ENCODE measurements at regions not wholly inside any gene's neighbourhood (a gene's known extent, or its start where the extent isn't known, plus 50 kb on each side); places are given as distances from the start of the nearest gene placed in this dataset.

- ChIA-PET POLR2A (no interaction called here), CTCF (no interaction called here)
- no peak overlapping the region for H2AFZ ChIP-seq (ENCODE audit: insufficient read depth, low read depth, low read length, poor library complexity, severe bottlenecking)
- H4K20me1 ChIP-seq (ENCODE audit: control insufficient read depth, insufficient read depth, low read length, poor library complexity, severe bottlenecking), result no peaks in the 10 kb centered on the region
- no peaks in the 10 kb centered on the region for H3K27me3 ChIP-seq (replicated peaks in 1 of 4; ENCODE audit: control extremely low read depth in 1 of 4, control insufficient read depth in 3 of 4, insufficient read depth in 4 of 4, low read length in 3 of 4)
- H3K4me2 ChIP-seq (replicated peaks; ENCODE audit: low read depth, low read length, poor library complexity, severe bottlenecking), result no peak overlapping the region
- H3K4me1 ChIP-seq (ENCODE audit: control insufficient read depth in 2 of 2, insufficient read depth in 2 of 2, low read length in 2 of 2), result no peaks in the 10 kb centered on the region
- intact Hi-C loops (cut with micrococcal nuclease), result no loop called here
- TF ChIP-seq EZH2 (IDR thresholded peaks at IDR 0.05; ENCODE audit: borderline replicate concordance, insufficient read depth, low read depth, low read length, poor library complexity, severe bottlenecking) (no peak), CTCF (IDR thresholded peaks at IDR 0.05) (no peak)
- Mint-ChIP-seq H3K27ac (no peak overlapping the region), H3K9me3 (ENCODE audit: insufficient read depth) (no peaks in the 10 kb centered on the region), H3K4me1 (no peaks in the 10 kb centered on the region), H3K4me3 (no peak overlapping the region), H3K27me3 (peaks cover 11% of the 10 kb centered on the region)
- WGBS (ENCODE audit: insufficient coverage), result 73% methylated on average over 3 of the region's 3 CpGs
- no peak overlapping the region for H3K27ac ChIP-seq (ENCODE audit: low read length in 2 of 2)
- ATAC-seq (ENCODE audit: low read depth), result no peak
- no peaks in the 10 kb centered on the region for H3K79me2 ChIP-seq (ENCODE audit: control insufficient read depth, insufficient read depth, low read length)
- H3K9ac ChIP-seq (ENCODE audit: low read length), result no peak overlapping the region
- DNase-seq, result no peak
- no peak overlapping the region for H3K4me3 ChIP-seq (ENCODE audit: control extremely low read depth in 1 of 5, extremely low read depth in 1 of 5, insufficient read depth in 1 of 5, low read depth in 2 of 5, low read length in 4 of 5)
- H3K36me3 ChIP-seq (replicated peaks in 1 of 2; ENCODE audit: control extremely low read depth in 1 of 2, control insufficient read depth in 1 of 2, extremely low read depth in 1 of 2, insufficient read depth in 2 of 2, low read length in 1 of 2), result no peaks in the 10 kb centered on the region
- H3K9me3 ChIP-seq (ENCODE audit: control extremely low read depth in 1 of 3, control insufficient read depth in 2 of 3, insufficient read depth in 1 of 3, low read length in 2 of 3), result no peaks in the 10 kb centered on the region
These were observed 93.3 kb upstream of the ELMO1 start for GRCh38 chr7:37541810-37542443.

GRCh38 chr7:37545619-37546534 lies 97.2 kb upstream of the ELMO1 start:
- DNase-seq (no peak), ATAC-seq (ENCODE audit: low read depth) (no peak)
- Histone ChIP-seq H2AFZ (ENCODE audit: insufficient read depth, low read depth, low read length, poor library complexity, severe bottlenecking) (no peak overlapping the region), H3K4me2 (replicated peaks; ENCODE audit: low read depth, low read length, poor library complexity, severe bottlenecking) (no peak overlapping the region), H4K20me1 (ENCODE audit: control insufficient read depth, insufficient read depth, low read length, poor library complexity, severe bottlenecking) (no peaks in the 10 kb centered on the region), H3K79me2 (ENCODE audit: control insufficient read depth, insufficient read depth, low read length) (no peaks in the 10 kb centered on the region), H3K36me3 (replicated peaks in 1 of 2; ENCODE audit: control extremely low read depth in 1 of 2, control insufficient read depth in 1 of 2, extremely low read depth in 1 of 2, insufficient read depth in 2 of 2, low read length in 1 of 2) (no peaks in the 10 kb centered on the region), H3K27ac (ENCODE audit: low read length in 2 of 2) (no peak overlapping the region), H3K9ac (ENCODE audit: low read length) (no peak overlapping the region), H3K4me3 (ENCODE audit: control extremely low read depth in 1 of 5, extremely low read depth in 1 of 5, insufficient read depth in 1 of 5, low read depth in 2 of 5, low read length in 4 of 5) (no peak overlapping the region), H3K27me3 (replicated peaks in 1 of 4; ENCODE audit: control extremely low read depth in 1 of 4, control insufficient read depth in 3 of 4, insufficient read depth in 4 of 4, low read length in 3 of 4) (no peaks in the 10 kb centered on the region), H3K4me1 (ENCODE audit: control insufficient read depth in 2 of 2, insufficient read depth in 2 of 2, low read length in 2 of 2) (no peaks in the 10 kb centered on the region), H3K9me3 (ENCODE audit: control extremely low read depth in 1 of 3, control insufficient read depth in 2 of 3, insufficient read depth in 1 of 3, low read length in 2 of 3) (no peaks in the 10 kb centered on the region)
- WGBS (ENCODE audit: insufficient coverage), result 94% methylated on average over 7 of the region's 7 CpGs
- Mint-ChIP-seq H3K27me3 (peaks cover 4% of the 10 kb centered on the region), H3K4me3 (no peak overlapping the region), H3K4me1 (no peaks in the 10 kb centered on the region), H3K9me3 (ENCODE audit: insufficient read depth) (no peaks in the 10 kb centered on the region), H3K27ac (no peak overlapping the region)
- intact Hi-C loops (cut with micrococcal nuclease), result no loop called here
- POLR2A ChIA-PET, result no interaction called here
- TF ChIP-seq CTCF (IDR thresholded peaks at IDR 0.05) (no peak), EZH2 (IDR thresholded peaks at IDR 0.05; ENCODE audit: borderline replicate concordance, insufficient read depth, low read depth, low read length, poor library complexity, severe bottlenecking) (no peak)
- CTCF ChIA-PET, result no interaction called here
